Tibial artery (tissue), 4 donors: ENCODE measurements at regions not wholly inside any gene's neighbourhood (a gene's known extent, or its start where the extent isn't known, plus 50 kb on each side); places are given as distances from the start of the nearest gene placed in this dataset.

Source experiments
- DNase-seq, 2 donors: peaks; one replicate each; pipeline ENCODE4 v3.0.0-alpha.2; 2019
- H3K27ac ChIP-seq, 2 donors: fragments of 200-600 bp; sonication (generic) in 1 of 2; 1 replicate in 1 of 2; 2 replicates in 1 of 2; pipeline ENCODE4 v1.5.1; 2018 to 2019; ENCODE audit warnings: mild to moderate bottlenecking in 1 of 2
- H3K27me3 ChIP-seq, 2 donors: fragments of 200-600 bp; sonication (generic) in 1 of 2; one replicate each; pipeline versions ENCODE4 v1.5.1 to v1.6.0; 2016 to 2019
- H3K36me3 ChIP-seq, 3 donors: fragments of 200-600 bp; sonication (generic) in 2 of 3; one replicate each; pipeline ENCODE4 v1.5.1; 2016 to 2019; ENCODE audit warnings: mild to moderate bottlenecking in 2 of 3
- H3K4me1 ChIP-seq, 4 donors: fragments of 200-600 bp; sonication (generic) in 2 of 4; 1 replicate in 3 of 4; 2 replicates in 1 of 4; pipeline ENCODE4 v1.5.1; 2016 to 2019
- H3K4me3 ChIP-seq, 2 donors: fragments of 200-600 bp; sonication (generic) in 1 of 2; 1 replicate in 1 of 2; 2 replicates in 1 of 2; pipeline ENCODE4 v1.5.1; 2018 to 2019; ENCODE audit warnings: mild to moderate bottlenecking in 2 of 2
- H3K9me3 ChIP-seq, 3 donors: fragments of 200-600 bp; sonication (generic) in 1 of 3; one replicate each; pipeline ENCODE4 v1.5.1; 2016 to 2019
- CTCF ChIP-seq, 2 experiments: fragments of 200-600 bp in 1 of 2; fragments of 450-650 bp in 1 of 2; IDR thresholded peaks; one replicate each; pipeline ENCODE4 v1.5.1; 2017 to 2019; ENCODE audit warnings: antibody characterized with exemption in 2 of 2, mild to moderate bottlenecking in 1 of 2, moderate library complexity in 1 of 2
- intact Hi-C: fragments of 100-400 bp; cut with DNase I; formaldehyde crosslinking; loops from one replicate; pipeline ENCODE4 v1.15.0; 2023; ENCODE audit warnings: low total_unique reads

DNA sequence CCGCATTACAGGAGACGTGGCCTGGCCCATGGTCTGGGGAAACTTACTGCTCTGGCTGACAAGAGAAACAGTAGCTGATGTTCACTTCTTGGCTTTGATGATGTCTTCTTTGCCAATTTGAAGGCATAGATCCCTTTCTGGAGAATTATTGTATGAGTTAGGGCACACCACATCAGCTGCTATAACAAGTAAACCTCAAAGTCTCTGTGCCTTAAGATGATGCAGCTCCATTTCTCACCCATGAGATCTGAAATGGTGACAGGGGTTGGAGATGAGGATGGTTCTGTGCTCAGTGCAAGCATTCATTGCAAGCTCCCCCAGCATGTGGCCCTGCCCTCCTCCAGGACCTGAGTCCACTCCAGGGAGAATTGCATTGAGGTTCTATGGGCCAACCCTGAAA lies 157.4 kb downstream of the IRX5 start:
- no peak for DNase-seq
- Histone ChIP-seq H3K9me3 (no peaks in the 10 kb centered on the region), H3K27me3 (no peaks in the 10 kb centered on the region), H3K27ac (no peak overlapping the region), H3K36me3 (no peaks in the 10 kb centered on the region), H3K4me1 (peaks cover 0 to 6% (median 3%) of the 10 kb centered on the region in 4 donors), H3K4me3 (no peak overlapping the region)
- intact Hi-C loops: no loop called here
- TF ChIP-seq CTCF (IDR thresholded peaks at IDR 0.05): no peak

DNA sequence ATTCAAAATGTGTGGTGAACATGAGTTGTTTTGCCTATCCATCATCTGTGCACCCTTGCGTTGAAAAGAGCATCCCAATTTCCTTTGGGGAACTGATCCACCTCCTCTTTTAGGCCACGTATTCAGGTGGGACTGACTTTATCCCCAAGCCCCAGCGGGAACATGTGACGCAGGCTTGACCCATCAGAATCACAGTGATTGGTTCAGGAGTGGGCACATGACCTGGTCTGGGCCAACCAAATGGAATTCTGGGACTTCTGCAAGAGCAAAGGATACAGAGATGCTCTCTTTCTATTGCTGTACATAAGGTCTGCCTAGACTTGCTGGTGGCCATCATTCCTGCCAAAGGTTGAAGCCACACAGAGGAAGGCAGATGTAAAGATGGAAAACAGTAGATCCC lies 158.9 kb downstream of the IRX5 start:
- TF ChIP-seq CTCF (IDR thresholded peaks at IDR 0.05): no peak
- Histone ChIP-seq H3K27me3 (no peaks in the 10 kb centered on the region), H3K4me3 (no peak overlapping the region), H3K9me3 (no peaks in the 10 kb centered on the region), H3K36me3 (no peaks in the 10 kb centered on the region), H3K4me1 (peaks cover 0 to 6% (median 3%) of the 10 kb centered on the region in 4 donors), H3K27ac (no peak overlapping the region)
- intact Hi-C loops: no loop called here
- no peak for DNase-seq

GRCh38 chr16:55091213-55091870 lies 160.7 kb downstream of the IRX5 start:
- intact Hi-C loops: no loop called here
- peak overlapping the region; percentile 51 to 63 for H3K27ac ChIP-seq

DNA sequence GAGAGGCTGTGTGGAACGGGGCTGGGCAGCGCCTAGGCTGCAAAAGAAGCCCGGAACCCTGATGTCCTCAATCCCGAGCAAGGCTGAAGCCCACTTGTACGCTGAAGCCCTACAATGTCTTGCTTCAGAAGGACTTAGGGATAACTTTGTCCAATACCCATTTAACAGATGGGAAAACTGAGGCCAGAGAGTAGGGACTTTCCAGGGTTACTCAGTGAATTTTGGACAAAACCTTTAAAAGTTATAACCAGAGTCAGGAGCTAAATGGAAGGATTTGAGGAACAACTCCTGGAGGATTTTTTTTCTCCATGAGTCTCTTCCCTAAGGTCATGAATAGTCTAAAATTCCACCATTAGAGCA lies 161.2 kb downstream of the IRX5 start:
- Histone ChIP-seq H3K27me3 (no peaks in the 10 kb centered on the region), H3K36me3 (no peaks in the 10 kb centered on the region), H3K4me1 (peaks cover 0 to 6% (median 3%) of the 10 kb centered on the region in 4 donors), H3K27ac (peak overlapping the region; percentile 51 to 63), H3K9me3 (no peaks in the 10 kb centered on the region), H3K4me3 (peak overlapping the region; percentile 25 to 35)
- TF ChIP-seq CTCF (IDR thresholded peaks at IDR 0.05): no peak
- DNase-seq: no peak
- intact Hi-C loops: no loop called here

More at GRCh38 chr16:55091213-55091870, 160.7 kb downstream of the IRX5 start:
- Histone ChIP-seq H3K27me3 (no peaks in the 10 kb centered on the region), H3K4me1 (peaks cover 0 to 6% (median 3%) of the 10 kb centered on the region in 4 donors), H3K9me3 (no peaks in the 10 kb centered on the region), H3K4me3 (peak overlapping the region; percentile 25 to 35), H3K36me3 (no peaks in the 10 kb centered on the region)
- no peak for DNase-seq
- no peak for TF ChIP-seq CTCF (IDR thresholded peaks at IDR 0.05)

DNA sequence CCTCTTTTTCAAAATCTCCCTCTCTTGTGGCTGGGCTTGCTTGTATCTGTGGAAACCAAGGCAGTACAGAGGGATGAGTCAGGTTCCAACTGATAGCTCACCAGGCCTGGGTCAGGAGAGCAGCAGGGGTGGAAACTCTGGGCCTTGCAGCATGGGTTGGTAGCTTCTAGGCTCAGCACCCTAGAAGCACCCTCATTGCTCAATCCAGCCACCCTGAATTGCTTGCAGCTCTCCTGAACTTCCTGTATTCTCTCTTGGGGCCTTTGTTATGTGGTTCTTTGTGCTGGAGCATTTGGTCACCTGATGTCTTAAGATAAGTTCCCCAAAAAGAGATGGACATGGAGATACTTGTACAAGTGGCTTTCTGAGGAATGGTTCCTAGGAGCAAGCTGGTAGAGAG lies 169.4 kb downstream of the IRX5 start:
- intact Hi-C loops: loop anchor here (10.0 kb wide), 1 partner anchor 465 kb away; no protein-coding TSS in a partner anchor
- Histone ChIP-seq H3K27ac (no peak overlapping the region), H3K4me1 (peaks cover 0 to 25% (median 14%) of the 10 kb centered on the region in 4 donors), H3K9me3 (no peaks in the 10 kb centered on the region), H3K36me3 (no peaks in the 10 kb centered on the region), H3K4me3 (no peak overlapping the region), H3K27me3 (no peaks in the 10 kb centered on the region)
- TF ChIP-seq CTCF (IDR thresholded peaks at IDR 0.05): no peak
- DNase-seq: no peak
